ENCODE measurements at regions not wholly inside any gene's neighbourhood (a gene's known extent, or its start where the extent isn't known, plus 50 kb on each side); places are given as distances from the start of the nearest gene placed in this dataset.
A peak's percentile ranks its signal among the peaks of the same experiment; 100 is the strongest.

DNA sequence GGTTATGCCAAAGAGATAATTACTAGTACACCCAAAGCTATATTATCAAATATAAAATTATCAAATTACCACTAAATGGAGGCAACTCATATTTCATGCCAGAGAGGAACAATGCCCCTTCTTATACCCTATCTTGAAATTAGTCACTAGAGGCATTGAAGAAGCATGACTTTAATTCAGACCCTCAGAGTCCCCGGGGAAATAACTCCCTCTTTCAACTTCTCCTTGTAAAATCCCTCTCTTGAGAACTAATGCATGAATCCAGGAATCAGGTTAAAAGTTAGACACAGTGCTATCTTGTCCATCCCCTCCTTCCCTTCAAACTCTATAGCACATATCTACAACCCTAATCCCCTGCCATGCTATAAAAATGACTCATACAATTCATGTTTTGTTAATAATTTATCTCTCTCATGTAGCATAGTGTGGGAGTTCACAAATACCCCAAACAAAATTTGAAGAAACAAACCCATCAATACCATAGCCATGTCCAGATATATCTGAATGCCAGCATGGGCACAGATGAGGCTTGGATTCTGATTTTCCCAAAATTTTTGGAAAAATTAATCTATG lies 665.4 kb downstream of the KCNA4 start:
- DNase-seq (ENCODE audit: low spot score): no peak

DNA sequence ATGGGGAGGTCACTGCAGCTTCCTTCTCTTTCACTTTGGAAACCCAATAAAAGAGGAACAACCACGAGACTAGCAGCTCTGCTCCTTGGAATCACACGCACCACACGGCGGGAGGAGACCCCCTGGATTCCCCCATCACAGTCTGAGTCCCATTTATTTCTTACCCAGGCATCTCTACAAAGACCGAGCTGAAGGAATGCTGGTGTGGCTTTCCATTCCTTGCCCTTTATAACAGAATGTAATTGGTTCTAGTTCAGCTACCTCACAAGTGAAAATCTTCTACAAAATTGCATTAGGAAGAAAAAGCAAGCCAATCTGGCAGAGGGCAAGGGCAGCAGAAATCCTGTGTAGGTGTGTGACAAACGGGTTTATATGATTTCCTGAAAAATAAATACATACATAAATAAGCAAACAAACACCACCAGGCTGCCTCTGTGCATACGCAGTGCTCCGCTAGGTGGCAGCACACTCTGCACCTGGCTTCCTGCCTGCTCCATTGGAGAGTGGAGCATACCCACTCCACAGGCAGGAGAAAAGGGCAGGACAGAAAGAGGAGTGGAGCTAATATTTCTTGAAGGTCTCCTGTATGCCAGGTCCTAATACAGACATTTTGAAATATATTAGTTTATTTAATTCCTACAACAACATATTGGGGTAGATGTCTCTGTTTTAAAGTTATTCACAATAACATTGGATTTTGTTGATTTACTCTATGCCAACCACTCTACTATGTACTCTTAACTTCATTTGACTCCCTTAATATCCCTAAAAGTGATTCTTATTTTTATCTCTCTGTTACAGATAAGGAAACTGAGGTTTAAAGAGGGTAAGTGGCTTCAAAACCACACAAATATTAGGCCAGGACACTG lies 673.1 kb downstream of the KCNA4 start:
- DNase-seq (ENCODE audit: low spot score): peak; percentile 27

DNA sequence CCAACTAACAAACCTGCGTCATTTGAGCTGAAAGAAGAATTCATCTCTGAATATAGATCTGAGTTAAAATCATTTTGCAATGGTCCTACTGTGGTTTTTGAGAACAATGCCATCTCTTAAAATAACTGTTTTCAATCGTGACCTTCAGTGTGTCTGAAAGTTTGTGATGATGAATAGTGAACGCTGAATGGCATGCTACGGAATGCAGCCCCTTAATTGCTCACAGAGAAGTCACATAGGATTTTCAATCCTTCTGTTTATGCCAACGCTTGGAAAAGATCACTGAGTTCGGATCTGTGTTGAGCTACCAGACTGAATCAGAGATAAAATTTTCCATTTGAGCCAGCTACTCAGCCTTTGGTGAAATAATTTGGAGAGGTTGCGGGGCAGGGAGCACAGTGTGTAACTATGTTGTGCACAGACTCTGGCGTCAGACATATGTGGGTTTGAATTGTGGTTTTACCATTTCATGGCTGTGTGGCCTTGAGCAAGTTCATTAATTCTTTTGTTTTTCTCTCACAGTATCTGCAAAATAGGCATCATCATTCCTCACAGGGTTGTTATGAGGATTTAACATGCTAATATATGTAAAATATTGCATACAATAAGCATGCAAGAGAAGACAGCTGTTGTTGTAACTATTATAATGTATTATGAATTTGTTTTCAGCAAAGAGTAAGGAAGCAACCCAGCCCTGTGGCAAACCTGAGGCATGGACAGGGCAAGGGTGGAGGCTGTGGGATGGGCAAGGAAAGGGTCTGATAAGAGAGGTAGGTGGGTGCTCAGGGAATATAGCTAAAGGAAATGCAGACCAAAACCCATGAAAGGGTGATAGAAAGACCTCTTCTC lies 679.9 kb downstream of the KCNA4 start:
- no peak for DNase-seq (ENCODE audit: low spot score)

GRCh38 chr11:29334776-29335130 lies 682.1 kb downstream of the KCNA4 start:
- DNase-seq (ENCODE audit: low spot score): no peak

DNA sequence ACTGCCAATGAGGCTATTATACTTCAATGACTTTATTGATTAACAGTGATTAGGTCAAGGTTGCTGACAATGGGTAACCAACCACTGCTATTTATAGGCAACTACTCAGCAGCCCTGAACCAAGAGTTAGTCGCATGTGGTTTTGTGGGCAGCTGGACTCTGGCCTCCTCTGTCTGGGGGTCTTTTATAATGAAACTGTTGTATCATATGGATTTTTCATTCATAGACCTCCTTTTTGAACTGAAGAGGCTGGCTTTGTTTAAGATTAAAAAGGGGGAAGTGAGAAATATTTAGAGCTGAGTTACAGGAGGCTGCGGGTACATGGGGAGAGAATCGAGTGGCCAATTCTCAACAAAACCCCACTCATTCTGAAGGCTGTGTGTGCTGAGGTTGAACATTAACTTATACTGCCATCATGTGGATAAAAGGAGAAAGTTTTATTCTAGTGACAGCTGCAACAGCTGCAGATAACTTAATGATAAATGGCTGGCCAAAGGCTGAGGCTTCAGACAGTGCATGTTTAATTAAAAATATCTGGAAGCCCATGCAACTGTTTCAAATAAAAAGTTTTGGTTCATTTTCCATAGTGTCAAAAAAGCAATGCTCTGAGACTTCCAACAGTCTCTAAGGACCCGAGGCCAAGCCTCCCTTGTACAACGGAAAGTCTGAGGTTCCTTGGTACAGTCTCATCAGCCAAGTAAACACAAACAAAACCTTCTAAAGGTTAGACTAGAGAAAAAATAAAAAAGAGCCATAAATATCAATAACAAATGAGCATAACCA lies 682.6 kb downstream of the KCNA4 start:
- DNase-seq (ENCODE audit: low spot score): no peak

DNA sequence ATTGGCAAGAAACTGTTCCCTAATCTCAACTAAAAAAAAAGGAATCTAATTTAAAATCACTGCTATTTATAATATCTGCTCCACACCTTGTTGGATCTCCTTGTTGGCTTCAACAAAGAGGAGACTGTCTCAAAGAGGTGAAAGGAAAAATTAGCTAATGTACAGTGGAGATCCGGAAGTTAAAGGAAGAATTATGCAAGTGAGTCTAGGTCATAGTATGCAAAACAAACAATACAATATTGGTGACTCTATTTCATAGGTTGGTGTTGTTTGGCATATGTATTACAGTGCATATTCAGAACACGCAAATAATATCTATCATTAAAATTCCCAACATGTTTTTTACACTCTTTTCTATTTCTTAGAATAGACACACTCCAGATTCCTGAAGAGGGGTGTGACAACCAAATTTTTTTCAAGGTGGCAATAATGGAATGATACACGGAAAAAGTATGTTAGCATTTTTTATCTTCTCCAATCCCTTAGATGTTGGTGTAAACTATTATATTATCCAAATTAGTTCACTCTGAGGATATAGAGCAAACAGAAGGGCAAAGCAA lies 685.3 kb downstream of the KCNA4 start:
- DNase-seq (ENCODE audit: low spot score): no peak

GRCh38 chr11:29328961-29329441 lies 687.8 kb downstream of the KCNA4 start:
- DNase-seq (ENCODE audit: low spot score): no peak

- DNase-seq (ENCODE audit: low spot score): no peak
These were observed 688.9 kb downstream of the KCNA4 start for GRCh38 chr11:29327891-29328290.

DNA sequence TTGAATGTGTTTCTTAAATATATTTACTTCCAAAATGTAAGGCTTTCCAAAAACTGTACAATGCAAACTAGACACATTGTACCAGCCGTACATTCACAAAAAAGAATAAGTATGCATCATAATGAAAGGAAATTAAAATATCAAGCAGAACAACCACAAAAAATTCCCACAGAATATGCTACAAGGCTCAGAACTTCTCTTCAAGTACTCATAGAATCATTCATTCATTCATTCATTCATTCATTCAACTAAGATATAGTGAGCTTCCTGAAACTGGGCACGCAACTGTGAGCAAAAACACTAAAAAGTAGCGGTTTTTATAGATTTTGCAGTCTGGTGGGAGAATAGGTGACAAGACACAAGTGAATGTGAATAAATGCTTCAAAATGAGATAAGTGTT lies 690.1 kb downstream of the KCNA4 start:
- DNase-seq (ENCODE audit: low spot score): no peak

- DNase-seq (ENCODE audit: low spot score): no peak
These were observed 692.5 kb downstream of the KCNA4 start for GRCh38 chr11:29324328-29324727.

DNA sequence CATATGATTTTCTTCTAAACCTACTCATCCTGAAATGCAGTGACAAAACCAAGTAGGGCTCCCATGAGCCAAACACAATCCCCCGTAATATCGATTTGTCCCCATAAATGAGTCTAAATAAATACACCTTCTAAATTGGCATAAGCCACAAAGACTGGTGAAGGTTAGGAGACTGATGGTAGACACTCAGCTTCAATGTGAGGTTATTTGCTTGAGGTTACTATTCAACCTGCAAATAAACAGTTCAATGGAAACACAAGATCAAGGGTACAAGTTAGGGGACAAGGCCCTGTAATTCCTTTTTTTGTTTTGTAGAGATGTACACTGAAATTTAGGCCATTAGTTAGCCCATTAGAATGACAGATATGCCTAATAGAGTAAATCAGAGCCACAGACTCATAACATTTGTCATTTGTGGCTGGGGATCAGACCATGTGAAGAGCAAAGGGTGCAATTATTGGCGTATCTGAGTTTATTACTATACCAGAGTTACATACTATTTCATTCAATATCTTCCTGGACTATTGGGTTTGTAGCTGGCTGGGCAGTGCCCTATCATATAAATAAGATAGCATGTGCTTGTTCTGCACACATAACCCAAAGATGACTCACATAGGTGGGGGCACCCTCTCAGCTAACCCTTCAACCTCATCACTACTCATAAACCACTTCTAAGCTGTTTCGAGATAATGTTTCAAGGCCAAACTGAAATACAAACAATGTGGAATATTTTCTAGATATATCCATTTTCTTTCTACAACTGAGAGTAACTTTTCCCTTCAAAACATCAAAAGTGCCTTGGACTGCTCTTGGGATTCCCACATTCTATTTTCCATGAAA lies 695.3 kb downstream of the KCNA4 start:
- DNase-seq (ENCODE audit: low spot score): no peak

DNA sequence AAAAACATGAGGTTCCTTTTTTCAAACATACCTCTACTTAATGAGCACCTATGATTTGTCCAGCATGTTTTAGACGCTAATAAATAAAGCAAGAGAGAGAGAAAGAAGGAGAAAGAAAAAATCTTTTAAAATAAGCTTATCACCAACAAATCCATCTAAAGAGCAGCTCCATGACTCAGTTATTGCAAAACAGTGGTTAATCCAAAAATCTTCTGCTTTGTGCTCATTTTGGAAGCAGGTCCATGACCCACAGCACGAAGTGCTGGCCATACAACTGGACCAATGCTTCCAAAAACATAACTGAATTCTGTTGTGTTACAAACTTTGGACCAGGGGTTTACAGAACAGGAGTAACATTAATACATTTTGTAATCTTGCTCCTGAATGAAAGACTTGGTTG lies 696.6 kb downstream of the KCNA4 start:
- DNase-seq (ENCODE audit: low spot score): no peak

GRCh38 chr11:29319210-29319609 lies 697.6 kb downstream of the KCNA4 start:
- DNase-seq (ENCODE audit: low spot score): no peak

DNA sequence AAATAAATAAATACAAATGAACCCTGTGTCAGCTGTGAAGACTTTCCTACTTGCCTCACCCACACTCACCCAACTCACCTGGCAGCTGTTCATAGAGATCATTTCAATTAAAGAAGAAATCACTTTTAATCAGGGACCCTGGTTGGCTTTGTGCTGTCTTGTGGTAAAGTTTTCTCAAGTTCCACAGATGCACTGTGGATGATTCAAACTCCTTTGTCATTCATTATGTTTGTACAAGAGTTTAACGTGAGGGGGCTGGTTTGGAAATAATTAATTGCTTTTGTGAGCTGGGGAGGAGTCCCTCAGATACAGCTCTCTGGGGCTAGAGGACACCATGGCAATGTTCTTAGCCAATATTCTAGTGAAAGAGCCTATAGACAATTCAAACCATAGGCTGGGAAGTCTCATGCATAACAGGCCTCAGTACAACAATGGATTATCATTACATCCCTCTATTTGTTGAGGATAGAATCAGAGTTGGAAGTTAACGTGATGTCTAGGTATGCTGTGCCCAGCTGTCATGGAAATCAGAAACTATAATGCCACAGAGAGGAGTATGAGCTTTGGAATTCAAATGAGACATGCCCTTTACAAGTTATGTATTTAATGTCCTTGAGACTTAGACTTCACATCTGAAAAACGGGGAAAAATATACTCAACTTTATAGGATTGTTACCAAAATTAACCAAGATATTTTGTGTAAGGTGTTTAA lies 698.5 kb downstream of the KCNA4 start:
- DNase-seq (ENCODE audit: low spot score): no peak

- no peak for DNase-seq (ENCODE audit: low spot score)
These were observed 699.1 kb downstream of the KCNA4 start for GRCh38 chr11:29317694-29318093.

GRCh38 chr11:29315275-29315674 lies 701.6 kb downstream of the KCNA4 start:
- DNase-seq (ENCODE audit: low spot score): no peak

DNA sequence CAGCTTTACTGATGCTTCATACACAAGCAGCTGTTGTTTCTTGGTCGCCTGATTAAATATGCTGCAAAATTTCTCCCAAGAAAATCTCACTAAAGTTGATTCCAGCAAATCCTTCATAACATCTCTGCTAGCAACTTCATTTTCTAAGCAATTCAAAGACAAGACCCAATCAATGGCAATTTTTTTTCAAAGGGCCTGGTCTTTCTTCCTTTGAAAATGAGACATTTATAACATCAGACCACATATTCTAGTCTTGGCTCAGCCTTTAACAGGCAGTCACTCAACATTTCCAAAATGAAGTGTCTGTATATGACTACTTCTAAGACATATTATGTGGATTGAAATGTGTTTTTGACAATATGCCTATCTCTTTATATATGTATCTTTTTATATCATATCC lies 702.6 kb downstream of the KCNA4 start:
- no peak for DNase-seq (ENCODE audit: low spot score)

DNA sequence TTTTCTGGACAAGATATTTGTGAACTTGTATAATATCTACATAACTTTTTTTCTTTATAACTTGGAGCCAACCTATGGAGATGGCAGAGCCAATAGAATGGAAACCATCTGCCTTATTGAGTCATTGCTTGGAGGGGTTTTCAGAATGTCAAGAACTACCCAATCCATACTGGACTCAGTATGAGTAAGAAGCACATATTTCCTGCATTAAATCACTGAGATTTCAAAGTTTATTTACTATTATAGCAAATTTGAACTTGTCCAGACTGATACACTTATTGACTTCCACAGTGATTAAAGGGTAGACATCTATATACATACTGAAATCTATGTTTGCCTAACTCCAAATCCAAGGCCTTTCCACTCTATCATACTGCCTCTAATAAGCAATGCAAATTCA lies 704.0 kb downstream of the KCNA4 start:
- DNase-seq (ENCODE audit: low spot score): no peak

- no peak for DNase-seq (ENCODE audit: low spot score)
These were observed 706.0 kb downstream of the KCNA4 start for GRCh38 chr11:29310725-29311342.

DNA sequence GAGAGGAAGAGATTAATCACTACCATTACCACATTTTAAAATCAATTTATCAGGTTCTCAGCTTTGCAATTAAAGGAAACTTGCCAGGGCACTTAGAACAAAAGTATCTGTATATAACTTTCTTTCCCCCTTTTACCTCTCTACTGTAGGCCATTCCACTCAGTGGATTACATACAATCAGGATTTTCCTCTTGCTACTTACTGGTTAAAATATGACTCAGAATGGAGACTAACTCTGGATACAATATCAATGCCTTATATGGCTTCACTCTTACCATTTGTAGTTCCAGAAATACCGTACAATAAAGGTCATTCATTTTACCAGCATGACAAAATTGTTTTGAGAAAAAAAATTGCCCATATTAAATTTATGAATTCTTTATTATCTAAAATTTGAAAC lies 706.8 kb downstream of the KCNA4 start:
- DNase-seq (ENCODE audit: low spot score): no peak
